GM19025 (cell line): ENCODE measurements at regions not wholly inside any gene's neighbourhood (a gene's known extent, or its start where the extent isn't known, plus 50 kb on each side); places are given as distances from the start of the nearest gene placed in this dataset.
A peak's percentile ranks its signal among the peaks of the same experiment; 100 is the strongest.
"Not testable (repeated sequence)": the region's sequence is repeated elsewhere in the genome, so short reads cannot be mapped to it uniquely, and the experiment has no call there.

Experiments used
- ATAC-seq: cut with Tn5 transposase; IDR thresholded peaks from one replicate; pipeline ENCODE4 v1.9.1; 2021; ENCODE audit warnings: mild to moderate bottlenecking, low read depth, moderate library complexity; ENCODE audit not compliant: unreplicated experiment

DNA sequence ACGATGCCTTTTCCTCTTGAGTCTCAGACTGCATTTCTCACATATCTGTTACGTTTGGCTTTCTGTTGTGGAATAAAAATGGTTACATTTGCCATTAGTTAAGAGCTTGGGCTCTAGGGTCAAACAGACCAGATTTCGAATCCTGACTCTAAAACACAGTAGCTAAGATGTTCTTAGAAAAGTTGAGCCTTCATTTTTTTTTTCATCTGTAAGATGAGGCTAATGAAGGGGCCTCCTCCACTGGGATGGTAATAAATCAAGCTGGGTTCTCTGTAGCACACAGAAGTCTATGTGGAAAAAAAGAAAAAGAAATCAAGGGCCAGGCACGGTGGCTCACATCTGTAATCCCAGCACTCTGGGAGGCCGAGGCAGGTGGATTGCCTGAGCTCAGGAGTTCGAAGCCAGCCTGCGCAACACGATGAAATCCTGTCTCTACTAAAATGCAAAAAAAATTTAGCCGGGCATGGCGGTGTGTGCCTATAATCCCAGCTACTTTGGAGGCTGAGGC lies 49.9 kb upstream of the CAPRIN1 start:
- no peak for ATAC-seq

DNA sequence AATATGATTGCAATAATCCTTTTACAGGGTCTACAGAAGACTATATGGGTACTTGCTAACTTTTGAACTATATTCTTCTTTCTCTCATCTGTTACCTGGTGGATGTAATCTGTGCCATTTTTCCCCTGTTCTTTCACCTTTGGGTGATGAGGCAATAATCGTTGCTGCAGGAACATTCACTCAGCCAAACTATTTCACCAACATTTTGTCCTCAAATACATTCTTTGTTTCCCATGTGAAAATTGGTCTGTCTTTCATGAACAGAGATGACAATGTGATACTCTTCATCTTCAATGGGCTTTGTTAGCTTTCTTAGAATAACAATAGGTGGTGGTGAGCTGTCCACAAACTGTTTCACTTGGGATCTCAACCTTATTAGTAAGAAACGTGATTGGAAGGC lies 52.1 kb upstream of the CAPRIN1 start:
- no peak for ATAC-seq

DNA sequence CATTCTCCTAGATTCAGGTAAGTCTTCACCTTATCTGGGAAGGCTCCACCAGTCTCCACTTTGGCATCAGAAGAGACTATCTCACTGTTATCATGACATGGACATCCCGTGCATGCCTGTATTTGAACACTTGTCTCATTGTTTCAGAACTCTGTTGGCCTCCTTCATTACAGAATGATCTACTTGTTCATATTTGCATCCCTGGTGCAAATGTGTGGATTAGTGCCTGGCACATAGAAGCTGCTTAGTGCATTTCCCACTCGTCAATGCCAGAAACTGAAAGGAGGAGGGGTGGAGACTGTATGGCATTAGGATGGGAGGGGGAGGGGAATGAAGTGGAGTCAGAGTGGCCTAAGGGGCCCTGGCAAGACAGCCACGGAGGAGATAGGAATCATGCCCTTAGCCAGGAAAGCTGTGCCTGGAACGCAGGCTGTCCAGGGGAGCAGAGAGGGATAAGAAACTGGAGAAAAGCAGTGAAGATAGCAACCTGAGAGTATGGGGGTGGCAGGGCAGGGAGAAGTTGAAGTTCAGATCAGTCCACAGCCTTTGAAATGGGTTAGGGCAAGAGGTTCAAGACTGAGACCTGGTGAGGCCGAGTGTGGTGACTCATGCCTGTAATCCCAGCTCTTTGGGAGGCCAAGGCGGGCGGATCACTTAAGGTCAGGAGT lies 53.8 kb upstream of the CAPRIN1 start:
- ATAC-seq, result no peak

DNA sequence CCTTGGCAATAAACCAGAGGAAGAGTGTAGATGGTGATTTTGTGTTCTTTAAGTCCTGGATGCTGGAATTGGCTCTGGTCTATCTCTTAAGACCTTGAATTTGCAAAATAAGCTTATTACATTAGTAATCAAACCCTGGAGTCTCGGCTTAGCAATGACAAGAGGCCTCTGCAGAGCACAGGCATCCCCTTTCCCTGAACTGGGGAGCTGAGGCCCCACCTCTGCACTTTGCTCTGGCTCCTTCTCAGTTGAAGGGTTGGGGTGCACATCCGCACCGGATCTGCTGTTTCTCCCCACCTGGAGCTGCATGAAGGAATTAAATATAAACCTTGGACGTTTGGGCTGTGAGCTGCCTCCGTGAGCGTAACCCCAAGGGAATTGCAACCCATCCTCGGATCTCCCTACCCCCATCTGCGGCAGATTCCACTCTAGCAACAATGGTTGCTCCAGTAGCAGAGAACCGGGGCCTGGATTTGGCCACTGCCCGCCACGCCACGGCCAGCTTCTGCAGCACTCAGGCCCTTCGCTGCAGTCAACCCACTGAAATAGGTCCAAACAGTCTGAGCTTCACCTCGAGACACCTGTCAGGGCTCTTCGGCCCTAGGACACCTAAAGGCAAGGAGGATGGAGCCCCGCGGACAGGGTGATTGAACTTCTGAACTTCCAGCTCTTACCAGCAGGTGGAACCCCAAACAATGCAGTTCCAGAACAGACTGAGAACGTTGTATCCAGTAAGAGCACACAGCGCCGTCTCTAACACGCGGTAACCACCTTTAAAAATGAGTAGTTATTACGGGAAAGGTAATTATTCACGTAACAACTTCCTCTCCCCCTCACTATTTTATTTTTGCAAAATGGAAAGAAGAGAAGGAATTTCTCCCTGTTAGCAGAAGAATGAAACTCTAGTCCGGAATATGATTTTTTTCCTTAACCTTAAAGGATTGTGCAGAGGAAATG lies 54.8 kb upstream of the CAPRIN1 start:
- ATAC-seq, result peak; percentile 70

DNA sequence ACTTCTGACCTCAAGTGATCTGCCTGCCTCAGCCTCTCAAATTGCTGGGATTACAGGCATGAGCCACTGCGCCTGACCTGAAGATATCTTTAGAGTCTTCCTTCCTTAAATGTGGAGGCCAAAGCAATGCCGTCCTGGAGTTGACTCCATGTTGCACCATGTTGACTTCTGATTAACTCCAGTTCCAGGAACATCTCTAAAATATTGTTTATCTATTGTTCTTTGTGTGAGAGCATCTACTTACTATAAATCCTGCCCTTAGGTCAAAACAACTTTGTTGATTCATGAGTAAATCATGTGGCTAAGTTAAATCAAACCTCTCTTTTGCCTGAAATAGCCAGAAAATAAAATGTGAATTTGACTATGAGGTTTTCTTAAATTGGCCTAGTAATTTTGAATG lies 56.6 kb upstream of the CAPRIN1 start:
- no peak for ATAC-seq

DNA sequence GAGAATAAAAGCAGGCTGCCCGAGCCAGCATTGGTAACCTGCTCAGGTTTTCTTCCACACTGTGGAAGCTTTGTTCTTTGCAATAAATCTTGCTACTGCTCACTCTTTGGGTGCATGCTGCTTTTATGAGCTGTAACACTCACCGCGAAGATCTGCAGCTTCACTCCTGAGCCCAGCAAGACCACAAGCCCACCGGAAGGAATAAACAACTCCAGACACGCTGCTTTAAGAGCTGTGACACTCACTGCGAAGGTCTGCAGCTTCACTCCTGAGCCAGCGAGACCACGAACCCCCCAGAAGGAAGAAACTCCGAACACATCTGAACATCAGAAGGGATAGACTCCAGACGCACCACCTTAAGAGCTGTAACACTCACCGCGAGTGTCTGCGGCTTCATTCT lies 60.4 kb upstream of the CAPRIN1 start:
- ATAC-seq, result not testable (repeated sequence)

DNA sequence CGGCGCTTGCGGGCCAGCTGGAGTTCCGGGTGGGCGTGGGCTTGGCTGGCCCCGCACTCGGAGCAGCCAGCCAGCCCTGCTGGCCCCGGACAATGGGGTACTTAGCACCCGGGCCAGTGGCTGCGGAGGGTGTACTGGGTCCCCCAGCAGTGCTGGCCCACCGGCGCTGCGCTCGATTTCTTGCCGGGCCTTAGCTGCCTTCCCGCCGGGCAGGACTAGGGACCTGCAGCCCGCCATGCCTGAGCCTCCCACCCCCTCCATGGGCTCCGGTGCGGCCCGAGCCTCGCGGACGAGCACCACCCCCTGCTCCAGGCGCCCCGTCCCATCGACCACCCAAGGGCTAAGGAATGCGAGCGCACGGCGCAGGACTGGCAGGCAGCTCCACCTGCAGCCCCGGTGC lies 61.4 kb upstream of the CAPRIN1 start:
- not testable (repeated sequence) for ATAC-seq

DNA sequence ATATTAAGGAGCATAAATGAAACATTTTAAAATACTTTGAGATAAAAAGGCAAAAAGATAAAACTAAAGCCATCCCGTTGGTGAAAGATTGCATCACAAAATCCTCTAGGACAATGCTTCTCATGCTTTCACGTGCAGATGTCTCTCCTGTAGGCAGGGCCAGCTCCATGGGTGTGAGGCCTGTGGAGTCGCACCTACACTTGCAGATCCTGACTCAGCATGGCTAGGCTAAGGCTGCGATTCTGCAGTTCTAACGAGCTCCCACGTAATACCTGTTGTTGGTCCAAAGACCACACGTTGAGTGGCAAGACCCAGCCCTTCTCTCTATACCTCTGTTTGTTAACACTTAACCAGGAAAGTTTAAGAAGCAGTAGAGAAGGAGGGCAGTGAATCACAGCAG lies 62.1 kb upstream of the CAPRIN1 start:
- ATAC-seq, result no peak

DNA sequence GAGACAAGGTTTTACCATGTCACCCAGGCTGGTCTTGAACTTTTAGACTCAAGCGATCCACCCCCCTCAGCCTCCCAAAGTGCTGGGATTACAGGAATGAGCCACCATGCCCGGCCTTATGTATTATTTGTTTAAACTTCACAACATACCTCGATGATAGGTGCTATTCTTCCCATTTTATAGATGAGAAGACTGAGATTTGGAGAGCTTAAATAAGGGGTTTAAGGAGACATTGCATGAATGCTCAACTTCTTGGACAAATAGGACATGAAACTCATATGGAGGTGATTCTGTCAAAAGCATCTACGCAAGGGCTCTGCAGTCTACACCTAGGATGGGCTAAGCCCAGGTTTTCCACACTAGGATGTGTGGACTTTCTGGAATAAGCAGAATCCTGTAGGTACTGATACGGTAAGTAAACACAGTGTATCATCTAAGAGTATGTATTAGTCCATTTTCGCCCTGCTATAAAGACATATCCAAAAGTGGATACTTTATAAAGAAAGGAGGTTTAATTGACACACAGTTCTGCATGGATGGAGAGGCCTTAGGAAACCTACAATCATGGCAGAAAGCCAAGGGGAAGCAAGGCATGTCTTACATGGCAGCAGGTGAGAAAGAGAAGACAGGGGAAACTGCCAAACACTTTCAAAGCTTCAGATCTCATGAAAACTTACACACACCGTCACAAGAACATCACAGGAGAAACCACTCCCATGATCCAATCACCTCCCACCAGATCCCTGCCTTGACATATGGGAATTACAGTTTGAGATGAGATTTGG lies 62.8 kb upstream of the CAPRIN1 start:
- no peak for ATAC-seq

DNA sequence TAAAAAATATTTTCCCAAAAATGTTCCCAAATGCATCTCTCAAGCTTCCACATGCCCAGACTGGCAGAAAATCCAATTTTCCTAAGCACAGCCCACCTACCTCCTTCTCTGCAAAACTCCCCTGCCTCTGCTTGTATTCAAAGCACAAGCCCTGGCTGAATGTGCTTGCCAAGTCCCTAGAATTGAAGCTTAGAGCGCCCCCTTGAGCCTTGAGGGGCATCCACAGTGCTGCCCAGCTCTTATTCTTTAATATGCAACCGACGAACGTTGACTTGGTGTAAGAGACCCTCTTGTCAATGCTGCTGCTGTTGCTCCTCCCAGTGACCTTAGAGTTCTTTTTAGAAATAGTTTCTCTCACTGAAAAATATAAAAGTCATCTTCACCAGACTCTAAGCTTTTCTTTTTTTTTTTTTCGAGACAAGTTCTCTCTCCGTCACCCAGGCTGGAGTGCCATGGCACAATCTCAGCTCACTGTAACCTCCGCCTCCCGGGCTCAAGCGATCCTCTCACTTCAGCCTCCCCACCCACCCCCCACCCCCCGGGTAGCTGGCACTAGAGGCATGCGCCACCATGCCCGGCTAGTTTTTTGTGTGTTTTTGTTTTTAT lies 63.5 kb upstream of the CAPRIN1 start:
- ATAC-seq, result no peak

DNA sequence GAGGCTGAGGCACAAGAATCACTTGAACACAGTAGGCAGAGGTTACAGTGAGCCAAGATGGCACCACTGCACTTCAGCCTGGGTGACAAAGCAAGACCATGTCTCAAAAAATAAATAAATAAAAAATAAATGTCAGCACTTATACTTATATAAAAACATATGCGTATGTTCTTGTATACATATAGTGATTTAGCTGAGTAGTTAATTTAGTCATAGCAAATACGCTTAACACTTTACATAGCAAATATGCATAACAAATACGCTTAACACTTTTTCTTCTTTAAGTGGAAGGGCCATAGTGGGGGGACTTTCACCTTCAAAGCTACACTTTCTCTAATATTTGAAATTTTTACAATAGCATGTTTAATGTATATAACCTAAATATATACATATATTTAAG lies 64.0 kb upstream of the CAPRIN1 start:
- no peak for ATAC-seq

DNA sequence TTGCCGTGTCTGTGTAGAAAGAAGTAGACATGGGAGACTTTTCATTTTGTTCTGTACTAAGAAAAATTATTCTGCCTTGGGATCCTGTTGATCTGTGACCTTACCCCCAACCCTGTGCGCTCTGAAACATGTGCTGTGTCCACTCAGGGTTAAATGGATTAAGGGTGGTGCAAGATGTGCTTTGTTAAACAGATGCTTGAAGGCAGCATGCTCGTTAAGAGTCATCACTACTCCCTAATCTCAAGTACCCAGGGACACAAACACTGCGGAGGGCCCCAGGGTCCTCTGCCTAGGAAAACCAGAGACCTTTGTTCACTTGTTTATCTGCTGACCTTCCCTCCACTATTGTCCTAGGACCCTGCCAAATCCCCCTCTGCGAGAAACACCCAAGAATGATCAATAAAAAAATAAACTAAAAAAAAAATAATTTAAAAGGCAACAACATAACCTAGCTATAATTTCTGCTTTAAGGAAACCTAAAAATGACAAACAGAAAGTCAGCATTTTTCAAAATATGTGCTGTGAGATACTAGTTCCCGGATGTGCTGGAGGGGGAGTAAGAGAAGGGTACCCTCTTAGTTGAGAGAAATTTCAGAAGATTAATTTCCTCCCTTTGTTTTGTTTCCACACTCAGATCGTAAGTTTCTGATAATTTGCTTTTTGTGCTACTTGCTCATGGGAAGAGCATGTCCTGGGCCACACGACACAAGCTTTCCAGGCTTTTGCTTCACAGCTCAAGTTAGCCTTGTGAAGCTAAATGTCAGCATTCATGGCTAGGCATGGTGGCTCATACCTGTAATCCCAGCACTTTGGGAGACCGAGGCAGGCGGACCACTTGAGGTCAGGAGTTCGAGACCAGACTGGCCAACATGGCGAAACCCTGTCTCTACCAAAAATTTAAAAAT lies 64.7 kb upstream of the CAPRIN1 start:
- ATAC-seq, result not testable (repeated sequence)

DNA sequence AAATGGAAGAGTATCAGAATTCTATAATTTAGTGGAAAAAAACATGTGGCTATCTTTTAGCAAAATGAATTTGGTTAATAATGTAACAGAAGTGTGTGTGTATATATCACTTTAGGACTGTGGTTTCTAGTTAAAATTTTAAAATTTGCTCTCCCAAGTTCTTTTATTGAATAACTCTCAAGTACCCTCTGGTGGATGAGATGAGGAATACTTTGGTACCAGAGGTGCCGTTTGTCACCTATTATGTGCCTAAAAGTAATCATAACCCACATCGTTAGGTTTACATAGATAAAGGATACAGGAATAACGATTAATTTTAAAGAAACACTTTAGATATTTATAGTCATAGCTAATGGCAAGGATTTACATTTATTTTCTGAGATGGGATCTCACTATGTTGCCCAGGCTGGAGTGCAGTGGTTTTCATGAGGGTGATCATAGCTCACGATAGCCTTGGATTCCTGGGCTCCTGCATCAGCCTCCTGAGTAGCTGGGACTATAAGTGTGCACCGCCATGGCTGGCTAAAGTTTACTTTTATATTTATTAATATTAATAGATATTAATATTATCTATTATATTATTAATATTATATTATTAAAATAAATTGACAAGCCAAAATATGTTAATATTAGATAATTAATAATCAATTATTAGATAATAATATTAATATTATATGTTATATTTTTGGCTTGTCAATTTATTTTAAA lies 66.7 kb upstream of the CAPRIN1 start:
- no peak for ATAC-seq

DNA sequence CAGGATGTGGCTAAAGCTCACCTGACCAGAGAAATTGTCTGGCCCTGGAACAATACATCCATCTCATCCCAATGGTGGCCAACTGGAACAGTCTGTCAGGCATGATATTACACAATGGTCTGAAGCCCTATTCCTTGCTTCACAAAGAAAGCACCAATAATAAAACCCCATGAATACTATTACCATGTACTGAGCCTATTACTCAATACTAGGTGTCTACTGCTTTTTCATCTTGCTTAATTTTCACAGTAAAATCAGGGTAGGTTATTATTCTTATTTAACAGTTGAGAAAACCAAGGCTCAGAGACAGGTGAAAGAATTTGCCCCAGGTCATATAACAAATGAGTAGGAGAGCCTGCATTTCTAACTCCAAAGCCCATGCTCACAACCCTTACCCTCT lies 68.9 kb upstream of the CAPRIN1 start:
- ATAC-seq, result no peak

DNA sequence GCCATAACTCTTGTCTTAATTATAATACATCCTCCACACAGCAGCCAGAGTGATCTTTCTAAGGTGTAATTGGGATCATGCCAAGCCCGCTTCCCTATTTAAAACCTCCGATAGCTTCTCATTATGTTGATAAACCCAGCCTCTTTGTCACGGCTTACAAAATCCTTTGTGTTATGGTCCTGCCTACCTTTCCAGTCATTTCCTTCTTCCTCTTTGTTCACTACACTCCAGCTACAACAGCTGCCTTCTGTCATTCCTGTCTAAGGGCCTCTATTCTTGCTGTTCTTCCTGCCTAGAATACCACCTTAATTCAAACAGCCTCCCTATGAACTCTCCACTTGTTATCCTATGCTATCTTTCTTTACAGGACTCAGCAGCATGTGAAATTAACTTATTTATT lies 70.6 kb upstream of the CAPRIN1 start:
- ATAC-seq, result no peak

DNA sequence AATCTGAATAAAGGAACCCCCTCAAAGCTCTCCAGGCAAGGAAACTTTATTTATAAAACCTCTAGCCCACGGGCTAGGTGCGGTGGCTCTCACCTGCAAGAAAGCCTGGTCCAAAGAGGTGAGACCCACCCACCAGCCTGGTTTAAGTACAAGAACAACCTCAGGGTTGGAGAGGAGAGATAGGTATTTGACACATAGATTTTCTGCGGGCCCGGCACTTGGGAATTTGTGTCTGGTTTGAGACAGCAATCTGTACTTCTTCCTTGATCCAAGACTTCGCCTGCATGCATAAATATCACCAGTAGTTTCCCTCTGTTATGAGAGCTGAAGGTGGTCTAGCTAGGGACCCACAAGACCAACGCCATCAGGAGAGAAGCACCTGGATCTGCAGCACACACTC lies 73.2 kb upstream of the CAPRIN1 start:
- ATAC-seq, result no peak

DNA sequence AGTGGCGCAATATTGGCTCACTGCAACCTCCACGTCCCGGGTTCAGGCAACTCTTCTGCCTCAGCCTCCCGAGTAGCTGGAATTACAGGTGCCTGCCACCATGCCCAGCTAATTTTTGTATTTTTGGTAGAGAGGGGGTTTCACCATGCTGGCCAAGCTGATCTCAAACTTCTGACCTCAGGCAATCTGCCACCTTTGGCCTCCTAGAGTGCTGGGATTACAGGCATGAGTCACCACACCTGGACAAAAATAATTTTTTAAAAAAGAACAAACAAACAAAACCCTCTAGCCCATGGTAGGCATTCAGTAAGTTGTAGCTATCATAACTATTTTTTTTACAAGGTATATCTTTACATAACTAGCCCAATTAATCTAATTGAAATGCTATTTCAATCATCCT lies 73.9 kb upstream of the CAPRIN1 start:
- no peak for ATAC-seq

DNA sequence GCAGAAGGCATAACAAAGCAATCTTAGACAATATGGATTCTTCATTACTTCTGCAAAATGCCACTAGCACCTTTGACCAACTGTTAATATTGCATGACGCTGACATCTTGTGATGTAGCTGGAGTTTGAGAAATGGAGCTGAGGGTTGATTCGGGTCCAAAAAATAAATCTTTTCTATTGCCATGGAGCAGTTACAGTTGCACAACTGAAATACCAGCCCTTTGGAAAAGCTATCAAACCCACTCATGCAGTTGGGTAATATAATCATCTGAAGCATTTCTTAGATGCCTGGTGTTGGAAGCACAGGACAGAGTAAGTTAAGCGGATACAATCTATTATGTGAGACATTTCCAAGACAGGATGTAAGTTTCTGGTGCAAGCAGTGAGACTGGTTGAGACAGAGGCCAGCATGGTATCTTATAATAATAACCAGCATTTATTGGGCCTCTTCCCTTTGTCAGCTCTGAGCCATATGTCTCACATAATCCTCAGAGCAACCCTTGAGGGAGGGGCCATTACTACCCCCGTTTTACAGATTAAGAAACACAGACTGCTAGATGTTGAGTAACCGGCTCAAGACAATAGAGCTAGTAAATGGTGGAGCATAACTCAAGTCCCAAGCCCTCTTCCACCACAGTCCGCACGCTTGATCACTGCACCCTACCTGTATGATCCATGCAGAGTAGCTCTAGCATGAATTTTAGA lies 74.9 kb upstream of the CAPRIN1 start:
- ATAC-seq, result no peak
